ENCODE measurements at regions not wholly inside any gene's neighbourhood (a gene's known extent, or its start where the extent isn't known, plus 50 kb on each side); places are given as distances from the start of the nearest gene placed in this dataset.
"Not testable (repeated sequence)": the region's sequence is repeated elsewhere in the genome, so short reads cannot be mapped to it uniquely, and the experiment has no call there.

GRCh38 chr20:4328541-4328940, 79.5 kb upstream of the ADRA1D start:
- no peak overlapping the region for H3K4me3 Mint-ChIP-seq
- no peak overlapping the region for H3K27ac Mint-ChIP-seq
- ATAC-seq: no peak
- no peaks in the 10 kb centered on the region for H3K9me3 Mint-ChIP-seq
- peaks cover 3% of the 10 kb centered on the region for H3K27me3 Mint-ChIP-seq
- no peak for DNase-seq
- H3K4me1 Mint-ChIP-seq: no peaks in the 10 kb centered on the region

- Mint-ChIP-seq H3K4me3 (no peak overlapping the region), H3K4me1 (no peaks in the 10 kb centered on the region), H3K27me3 (no peaks in the 10 kb centered on the region), H3K27ac (no peak overlapping the region), H3K9me3 (no peaks in the 10 kb centered on the region)
- ATAC-seq (no peak), DNase-seq (no peak)
These were observed 78.9 kb upstream of the ADRA1D start for GRCh38 chr20:4327956-4328355.

- H3K4me1 Mint-ChIP-seq: no peaks in the 10 kb centered on the region
- no peaks in the 10 kb centered on the region for H3K27me3 Mint-ChIP-seq
- no peak for ATAC-seq
- H3K9me3 Mint-ChIP-seq: no peaks in the 10 kb centered on the region
- H3K27ac Mint-ChIP-seq: no peak overlapping the region
- no peak for DNase-seq
- H3K4me3 Mint-ChIP-seq: no peak overlapping the region
These were observed 77.3 kb upstream of the ADRA1D start for GRCh38 chr20:4326195-4327065.

GRCh38 chr20:4325548-4326187, 76.6 kb upstream of the ADRA1D start:
- no peak for DNase-seq
- Mint-ChIP-seq H3K4me3 (no peak overlapping the region), H3K27me3 (no peaks in the 10 kb centered on the region), H3K9me3 (no peaks in the 10 kb centered on the region), H3K4me1 (no peaks in the 10 kb centered on the region), H3K27ac (peak overlapping the region in 1 of 2 donors; percentile 81)
- ATAC-seq: no peak

GRCh38 chr20:4324611-4325243, 75.6 kb upstream of the ADRA1D start:
- H3K27me3 Mint-ChIP-seq: no peaks in the 10 kb centered on the region
- no peaks in the 10 kb centered on the region for H3K9me3 Mint-ChIP-seq

GRCh38 chr20:4322499-4322898, 73.4 kb upstream of the ADRA1D start:
- Mint-ChIP-seq H3K27me3 (no peaks in the 10 kb centered on the region), H3K27ac (no peak overlapping the region), H3K9me3 (no peaks in the 10 kb centered on the region), H3K4me1 (no peaks in the 10 kb centered on the region), H3K4me3 (no peak overlapping the region)
- DNase-seq (no peak), ATAC-seq (no peak)

More at GRCh38 chr20:4324611-4325243, 75.6 kb upstream of the ADRA1D start:
- no peak overlapping the region for H3K27ac Mint-ChIP-seq
- ATAC-seq (no peak), DNase-seq (no peak)
- H3K4me1 Mint-ChIP-seq: no peaks in the 10 kb centered on the region
- no peak overlapping the region for H3K4me3 Mint-ChIP-seq

GRCh38 chr20:4320291-4320690, 71.2 kb upstream of the ADRA1D start:
- H3K4me1 Mint-ChIP-seq: no peaks in the 10 kb centered on the region
- H3K4me3 Mint-ChIP-seq: no peak overlapping the region
- DNase-seq: no peak
- no peak for ATAC-seq
- H3K27ac Mint-ChIP-seq: no peak overlapping the region
- H3K9me3 Mint-ChIP-seq: peaks cover 0 to 7% of the 10 kb centered on the region in 2 donors
- peaks cover 9% of the 10 kb centered on the region for H3K27me3 Mint-ChIP-seq

- H3K4me1 Mint-ChIP-seq: no peaks in the 10 kb centered on the region
These were observed 69.8 kb upstream of the ADRA1D start for GRCh38 chr20:4318891-4319290.

GRCh38 chr20:4310616-4311015, 61.5 kb upstream of the ADRA1D start:
- not testable (repeated sequence) for H3K4me1 Mint-ChIP-seq, DNase-seq, H3K4me3 Mint-ChIP-seq, H3K27ac Mint-ChIP-seq, H3K27me3 Mint-ChIP-seq, ATAC-seq
- peaks cover 15 to 29% of the 10 kb centered on the region in 2 donors for H3K9me3 Mint-ChIP-seq

More at GRCh38 chr20:4318891-4319290, 69.8 kb upstream of the ADRA1D start:
- Mint-ChIP-seq H3K4me3 (no peak overlapping the region), H3K27me3 (peaks cover 9% of the 10 kb centered on the region), H3K27ac (no peak overlapping the region), H3K9me3 (peaks cover 0 to 7% of the 10 kb centered on the region in 2 donors)
- DNase-seq: no peak
- ATAC-seq: no peak

GRCh38 chr20:4306206-4306605, 57.1 kb upstream of the ADRA1D start:
- no peak for DNase-seq
- Mint-ChIP-seq H3K9me3 (peaks cover 5 to 12% of the 10 kb centered on the region in 2 donors), H3K27ac (no peak overlapping the region), H3K27me3 (no peaks in the 10 kb centered on the region), H3K4me3 (no peak overlapping the region), H3K4me1 (no peaks in the 10 kb centered on the region)
- ATAC-seq: no peak

GRCh38 chr20:4305091-4305490, 56.0 kb upstream of the ADRA1D start:
- peaks cover 5 to 8% of the 10 kb centered on the region in 2 donors for H3K9me3 Mint-ChIP-seq
- ATAC-seq: no peak
- H3K27me3 Mint-ChIP-seq: no peaks in the 10 kb centered on the region
- H3K4me3 Mint-ChIP-seq: no peak overlapping the region
- DNase-seq: no peak
- H3K4me1 Mint-ChIP-seq: no peaks in the 10 kb centered on the region
- peak overlapping the region in 1 of 2 donors; percentile 69 for H3K27ac Mint-ChIP-seq

GRCh38 chr20:4304601-4305000, 55.5 kb upstream of the ADRA1D start:
- DNase-seq: no peak
- peaks cover 4 to 5% of the 10 kb centered on the region in 2 donors for H3K9me3 Mint-ChIP-seq
- no peak for ATAC-seq
- no peaks in the 10 kb centered on the region for H3K4me1 Mint-ChIP-seq
- H3K4me3 Mint-ChIP-seq: no peak overlapping the region
- no peak overlapping the region for H3K27ac Mint-ChIP-seq
- no peaks in the 10 kb centered on the region for H3K27me3 Mint-ChIP-seq

GRCh38 chr20:4303136-4303535, 54.0 kb upstream of the ADRA1D start:
- Mint-ChIP-seq H3K4me3 (no peak overlapping the region), H3K9me3 (peaks cover 0 to 9% of the 10 kb centered on the region in 2 donors), H3K27ac (no peak overlapping the region), H3K27me3 (peaks cover 12% of the 10 kb centered on the region), H3K4me1 (no peaks in the 10 kb centered on the region)
- DNase-seq (no peak), ATAC-seq (no peak)

GRCh38 chr20:4300921-4301320, 51.8 kb upstream of the ADRA1D start:
- H3K27ac Mint-ChIP-seq: no peak overlapping the region
- no peak for ATAC-seq
- H3K9me3 Mint-ChIP-seq: peaks cover 0 to 9% of the 10 kb centered on the region in 2 donors
- DNase-seq: no peak
- H3K27me3 Mint-ChIP-seq: peaks cover 30% of the 10 kb centered on the region
- H3K4me1 Mint-ChIP-seq: no peaks in the 10 kb centered on the region
- no peak overlapping the region for H3K4me3 Mint-ChIP-seq

- H3K9me3 Mint-ChIP-seq: peaks cover 0 to 9% of the 10 kb centered on the region in 2 donors
- DNase-seq: no peak
- H3K27me3 Mint-ChIP-seq: peaks cover 30% of the 10 kb centered on the region
- ATAC-seq: no peak
- H3K4me1 Mint-ChIP-seq: no peaks in the 10 kb centered on the region
- H3K4me3 Mint-ChIP-seq: no peak overlapping the region
- no peak overlapping the region for H3K27ac Mint-ChIP-seq
These were observed 51.3 kb upstream of the ADRA1D start for GRCh38 chr20:4300401-4300800.

GRCh38 chr20:4299773-4300172, 50.7 kb upstream of the ADRA1D start:
- ATAC-seq (no peak), DNase-seq (no peak)
- H3K9me3 Mint-ChIP-seq: peaks cover 0 to 9% of the 10 kb centered on the region in 2 donors
- no peaks in the 10 kb centered on the region for H3K4me1 Mint-ChIP-seq
- H3K4me3 Mint-ChIP-seq: no peak overlapping the region
- no peak overlapping the region for H3K27ac Mint-ChIP-seq
- H3K27me3 Mint-ChIP-seq: peaks cover 30% of the 10 kb centered on the region

Data from stimulated activated naive CD8-positive, alpha-beta T cell treated with anti-CD3 and anti-CD28 coated beads, Interleukin-15, amount 100 ng/mL, for 72 hours (primary cell).